ENCODE measurements at regions not wholly inside any gene's neighbourhood (a gene's known extent, or its start where the extent isn't known, plus 50 kb on each side); places are given as distances from the start of the nearest gene placed in this dataset.
"Not testable (repeated sequence)": the region's sequence is repeated elsewhere in the genome, so short reads cannot be mapped to it uniquely, and the experiment has no call there.

GRCh38 chrY:6445529-6445928 lies 199.5 kb downstream of the TSPY2 start:
- DNase-seq (ENCODE audit: low spot score); H3K9me3 Mint-ChIP-seq; H3K4me1 Mint-ChIP-seq; H3K27ac Mint-ChIP-seq; POLR2A ChIA-PET; ATAC-seq; H3K27me3 Mint-ChIP-seq (ENCODE audit: low read depth); CTCF ChIA-PET; H3K4me3 Mint-ChIP-seq; H3K36me3 Mint-ChIP-seq: not testable (repeated sequence)

- not testable (repeated sequence) for DNase-seq (ENCODE audit: low spot score)
Observed at GRCh38 chrY:6447408-6447807, 201.4 kb downstream of the TSPY2 start.

GRCh38 chrY:6468358-6468757 lies 222.3 kb downstream of the TSPY2 start:
- H3K9me3 Mint-ChIP-seq; CTCF ChIA-PET; H3K27ac Mint-ChIP-seq; H3K4me3 Mint-ChIP-seq; ATAC-seq; H3K4me1 Mint-ChIP-seq; H3K36me3 Mint-ChIP-seq; DNase-seq (ENCODE audit: low spot score); H3K27me3 Mint-ChIP-seq (ENCODE audit: low read depth); POLR2A ChIA-PET: not testable (repeated sequence)

More at GRCh38 chrY:6447408-6447807, 201.4 kb downstream of the TSPY2 start:
- ATAC-seq; H3K36me3 Mint-ChIP-seq; H3K4me3 Mint-ChIP-seq; H3K27me3 Mint-ChIP-seq (ENCODE audit: low read depth); H3K27ac Mint-ChIP-seq; CTCF ChIA-PET; H3K4me1 Mint-ChIP-seq; POLR2A ChIA-PET; H3K9me3 Mint-ChIP-seq: not testable (repeated sequence)

GRCh38 chrY:6471848-6472247 lies 225.8 kb downstream of the TSPY2 start:
- H3K27me3 Mint-ChIP-seq (ENCODE audit: low read depth); H3K27ac Mint-ChIP-seq; POLR2A ChIA-PET; H3K4me1 Mint-ChIP-seq; ATAC-seq; H3K36me3 Mint-ChIP-seq; CTCF ChIA-PET; H3K9me3 Mint-ChIP-seq; H3K4me3 Mint-ChIP-seq; DNase-seq (ENCODE audit: low spot score): not testable (repeated sequence)

GRCh38 chrY:6495456-6495855 lies 249.4 kb downstream of the TSPY2 start:
- H3K4me1 Mint-ChIP-seq; H3K4me3 Mint-ChIP-seq; POLR2A ChIA-PET; H3K36me3 Mint-ChIP-seq; H3K27ac Mint-ChIP-seq; CTCF ChIA-PET; ATAC-seq; H3K9me3 Mint-ChIP-seq; DNase-seq (ENCODE audit: low spot score); H3K27me3 Mint-ChIP-seq (ENCODE audit: low read depth): not testable (repeated sequence)

GRCh38 chrY:6508842-6509241 lies 262.8 kb downstream of the TSPY2 start:
- H3K36me3 Mint-ChIP-seq; H3K27me3 Mint-ChIP-seq (ENCODE audit: low read depth); H3K4me1 Mint-ChIP-seq; DNase-seq (ENCODE audit: low spot score); CTCF ChIA-PET; H3K27ac Mint-ChIP-seq; H3K4me3 Mint-ChIP-seq; H3K9me3 Mint-ChIP-seq; ATAC-seq; POLR2A ChIA-PET: not testable (repeated sequence)

GRCh38 chrY:6520047-6520446 lies 274.0 kb downstream of the TSPY2 start:
- DNase-seq (ENCODE audit: low spot score); POLR2A ChIA-PET; H3K9me3 Mint-ChIP-seq; H3K27ac Mint-ChIP-seq; H3K36me3 Mint-ChIP-seq; CTCF ChIA-PET; H3K27me3 Mint-ChIP-seq (ENCODE audit: low read depth); H3K4me1 Mint-ChIP-seq; H3K4me3 Mint-ChIP-seq: not testable (repeated sequence)
- ATAC-seq: peak; percentile 81

GRCh38 chrY:6544076-6544756 lies 298.2 kb downstream of the TSPY2 start:
- H3K4me1 Mint-ChIP-seq; DNase-seq (ENCODE audit: low spot score); H3K27me3 Mint-ChIP-seq (ENCODE audit: low read depth); ATAC-seq; H3K27ac Mint-ChIP-seq; H3K9me3 Mint-ChIP-seq; CTCF ChIA-PET; H3K36me3 Mint-ChIP-seq; H3K4me3 Mint-ChIP-seq; POLR2A ChIA-PET: not testable (repeated sequence)

GRCh38 chrY:6544757-6545083 lies 298.7 kb downstream of the TSPY2 start:
- DNase-seq (ENCODE audit: low spot score); CTCF ChIA-PET; H3K4me3 Mint-ChIP-seq; H3K27ac Mint-ChIP-seq; H3K27me3 Mint-ChIP-seq (ENCODE audit: low read depth); ATAC-seq; H3K4me1 Mint-ChIP-seq; H3K36me3 Mint-ChIP-seq; H3K9me3 Mint-ChIP-seq; POLR2A ChIA-PET: not testable (repeated sequence)

GRCh38 chrY:6552930-6553329 lies 306.9 kb downstream of the TSPY2 start:
- ATAC-seq: not testable (repeated sequence)

GRCh38 chrY:6567030-6567429 lies 321.0 kb downstream of the TSPY2 start:
- CTCF ChIA-PET; DNase-seq (ENCODE audit: low spot score); H3K4me1 Mint-ChIP-seq; H3K36me3 Mint-ChIP-seq; H3K9me3 Mint-ChIP-seq; H3K4me3 Mint-ChIP-seq; H3K27ac Mint-ChIP-seq; ATAC-seq; POLR2A ChIA-PET; H3K27me3 Mint-ChIP-seq (ENCODE audit: low read depth): not testable (repeated sequence)

More at GRCh38 chrY:6552930-6553329, 306.9 kb downstream of the TSPY2 start:
- H3K4me3 Mint-ChIP-seq; POLR2A ChIA-PET; DNase-seq (ENCODE audit: low spot score); H3K9me3 Mint-ChIP-seq; H3K36me3 Mint-ChIP-seq; H3K27ac Mint-ChIP-seq; CTCF ChIA-PET; H3K27me3 Mint-ChIP-seq (ENCODE audit: low read depth); H3K4me1 Mint-ChIP-seq: not testable (repeated sequence)
